Mucosa of gallbladder (tissue), 1 donor: ENCODE measurements at regions not wholly inside any gene's neighbourhood (a gene's known extent, or its start where the extent isn't known, plus 50 kb on each side); places are given as distances from the start of the nearest gene placed in this dataset.

Experiments used
- DNase-seq: peaks from one replicate; pipeline ENCODE4 v3.0.0-alpha.2; 2020; ENCODE audit warnings: low spot score
- donor health status: DM: no; HTN: no; CAD: no.

- no peak for DNase-seq
Measured at GRCh38 chr3:19093084-19093483, 55.2 kb upstream of the KCNH8 start.

- DNase-seq = no peak
Measured at GRCh38 chr3:19077388-19077787, 70.9 kb upstream of the KCNH8 start.

GRCh38 chr3:19075037-19075436, 73.3 kb upstream of the KCNH8 start:
- no peak for DNase-seq

GRCh38 chr3:19074257-19074900, 73.9 kb upstream of the KCNH8 start:
- no peak for DNase-seq

GRCh38 chr3:19073341-19074105, 74.8 kb upstream of the KCNH8 start:
- no peak for DNase-seq

- no peak for DNase-seq
Measured at GRCh38 chr3:19070325-19070724, 78.0 kb upstream of the KCNH8 start.

- DNase-seq = no peak
Measured at GRCh38 chr3:19065027-19065426, 83.3 kb upstream of the KCNH8 start.

- no peak for DNase-seq
Measured at GRCh38 chr3:19063936-19064335, 84.4 kb upstream of the KCNH8 start.

- no peak for DNase-seq
Measured at GRCh38 chr3:19060404-19060803, 87.9 kb upstream of the KCNH8 start.

DNA sequence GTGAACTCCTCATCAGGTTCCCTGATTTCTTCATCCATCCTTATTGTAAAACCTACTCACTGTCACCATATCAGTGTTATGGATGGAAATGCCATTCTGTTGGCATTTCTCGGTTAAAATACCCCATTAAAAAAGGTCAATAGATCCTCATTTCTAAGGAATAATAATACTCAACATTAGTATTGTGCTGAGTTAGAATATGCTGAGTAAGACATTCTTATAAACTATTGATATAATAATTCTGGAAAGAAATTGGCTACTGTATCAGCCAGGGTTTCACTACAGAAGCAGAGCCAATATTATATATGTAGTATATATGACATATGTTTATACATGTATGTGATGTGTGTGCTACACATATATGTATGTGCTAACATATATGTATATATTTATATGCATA, 95.4 kb upstream of the KCNH8 start:
- no peak for DNase-seq

DNA sequence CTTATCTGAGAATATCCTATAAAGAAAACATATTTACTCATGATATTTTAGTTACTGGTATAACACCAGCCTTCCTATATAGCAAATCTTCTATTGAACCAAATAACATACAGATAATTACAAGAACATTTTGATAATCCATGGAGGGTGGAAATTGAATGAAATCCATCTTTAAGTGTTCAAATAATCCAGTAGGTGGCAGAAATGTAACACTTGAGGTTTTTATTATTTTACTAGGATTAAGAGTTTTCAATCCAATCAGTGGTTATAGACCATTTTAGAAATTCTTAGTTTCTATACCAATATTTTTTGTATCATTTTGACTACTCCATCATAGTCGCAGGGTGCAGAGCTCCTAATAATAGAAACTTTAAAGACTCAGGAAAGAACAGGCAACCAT, 101.9 kb upstream of the KCNH8 start:
- DNase-seq = no peak

DNA sequence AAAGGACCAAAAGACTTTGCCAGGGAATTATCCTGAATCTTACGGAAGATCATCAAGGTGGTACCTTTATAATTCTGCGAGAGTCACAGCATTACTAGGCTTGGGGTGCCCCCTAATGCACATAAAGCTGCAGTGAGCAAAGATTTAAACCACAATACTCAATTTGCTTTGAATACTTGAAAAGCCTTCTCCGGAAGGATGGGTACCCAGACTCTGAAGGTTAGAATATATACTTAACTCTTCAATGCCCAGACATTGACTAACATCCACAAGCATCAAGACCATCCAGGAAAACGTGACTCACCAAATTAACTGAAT, 117.8 kb upstream of the KCNH8 start:
- no peak for DNase-seq

DNA sequence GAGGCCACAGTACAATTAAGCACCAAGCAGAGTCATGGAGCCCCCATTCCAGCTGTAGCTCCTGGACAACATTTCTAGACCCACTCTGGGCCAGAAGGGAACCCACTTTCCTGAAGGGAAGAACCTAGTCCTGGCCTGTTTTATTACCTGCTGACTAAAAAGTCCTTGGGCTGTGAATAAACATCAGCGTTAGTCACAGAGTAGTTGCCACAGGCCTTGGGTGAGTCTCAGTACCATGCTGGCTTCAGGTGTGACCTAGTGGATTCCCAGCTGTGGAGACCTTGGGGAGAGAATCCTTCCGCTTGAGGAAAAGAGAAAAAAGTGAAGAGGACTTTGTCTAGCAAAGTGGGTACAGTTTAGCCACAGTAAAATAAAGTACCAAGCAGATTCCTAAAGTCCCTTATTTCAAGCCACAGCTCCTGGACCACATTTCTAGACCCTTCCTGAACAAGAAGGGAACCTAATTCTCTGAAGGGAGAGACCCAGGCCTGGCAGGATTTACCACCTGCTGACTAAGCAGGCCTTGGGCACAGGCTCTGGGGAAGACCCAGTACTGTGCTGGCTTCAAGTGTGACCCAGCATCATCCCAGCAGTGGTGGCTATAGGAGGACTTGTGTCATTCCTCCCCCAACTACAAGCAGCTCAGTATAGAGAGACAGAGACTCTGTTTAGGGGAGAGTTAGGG, 118.3 kb upstream of the KCNH8 start:
- no peak for DNase-seq

GRCh38 chr3:19025441-19025840, 122.9 kb upstream of the KCNH8 start:
- no peak for DNase-seq

DNA sequence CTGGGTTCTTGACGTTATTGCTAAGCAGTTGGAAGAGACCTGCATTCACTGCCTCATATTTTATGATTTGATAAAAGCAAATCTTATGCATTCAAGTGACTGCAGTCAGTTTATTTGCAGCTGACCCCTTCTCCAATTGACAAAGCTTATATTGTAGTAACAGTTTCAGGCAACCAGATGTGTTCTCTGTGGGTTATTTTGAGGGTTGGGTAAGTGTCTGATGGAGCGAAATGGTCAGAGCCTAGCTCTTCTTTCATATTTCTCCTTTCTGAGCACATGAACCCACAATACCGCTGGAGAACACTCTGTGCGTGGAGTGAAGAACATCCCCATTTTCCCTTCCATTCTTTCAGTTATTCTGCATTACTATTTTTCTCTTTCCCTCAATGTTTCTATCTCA, 125.8 kb upstream of the KCNH8 start:
- no peak for DNase-seq

DNA sequence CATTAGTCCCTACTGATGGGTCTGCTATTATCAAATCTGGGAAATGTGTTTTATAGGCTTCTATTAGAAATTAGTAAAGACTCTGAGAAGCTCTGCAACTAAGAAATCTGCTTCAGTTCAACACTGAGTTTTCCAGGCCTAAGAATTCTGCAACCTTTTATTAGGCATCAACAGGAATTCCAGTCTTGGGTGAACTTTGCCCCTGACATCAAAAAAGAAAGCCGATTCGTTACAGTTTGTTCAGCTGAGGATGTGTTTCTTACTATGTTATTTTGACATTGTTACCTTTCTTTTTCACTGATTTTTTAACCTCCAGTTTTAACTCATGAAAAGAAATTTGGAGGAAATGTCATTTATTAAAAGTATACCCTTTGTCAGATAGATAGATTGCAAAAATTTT, 131.5 kb upstream of the KCNH8 start:
- DNase-seq = no peak

GRCh38 chr3:19013879-19014278, 134.4 kb upstream of the KCNH8 start:
- no peak for DNase-seq

- no peak for DNase-seq
Measured at GRCh38 chr3:19012846-19013245, 135.5 kb upstream of the KCNH8 start.

GRCh38 chr3:19002606-19003005, 145.7 kb upstream of the KCNH8 start:
- DNase-seq = no peak

- DNase-seq = no peak
Measured at GRCh38 chr3:18998069-18998468, 150.2 kb upstream of the KCNH8 start.

DNA sequence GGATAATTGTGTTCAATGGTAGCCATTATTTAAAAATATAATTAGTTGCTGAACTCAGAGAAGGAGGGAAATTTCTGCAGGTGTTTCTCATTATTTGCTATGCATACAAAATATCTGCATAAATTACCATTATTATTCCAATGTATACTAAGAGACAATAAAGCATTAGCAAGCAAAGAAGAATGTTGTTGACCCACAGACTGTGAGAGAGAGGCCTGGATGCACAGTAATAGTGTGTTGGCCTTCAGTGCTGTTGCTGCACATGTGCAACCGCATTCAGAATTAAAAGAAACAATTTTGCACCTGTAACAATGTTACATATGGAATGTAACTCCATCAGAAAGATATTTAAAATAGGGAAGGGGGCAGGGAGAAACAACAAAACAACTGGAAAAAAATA, 155.6 kb upstream of the KCNH8 start:
- no peak for DNase-seq

DNA sequence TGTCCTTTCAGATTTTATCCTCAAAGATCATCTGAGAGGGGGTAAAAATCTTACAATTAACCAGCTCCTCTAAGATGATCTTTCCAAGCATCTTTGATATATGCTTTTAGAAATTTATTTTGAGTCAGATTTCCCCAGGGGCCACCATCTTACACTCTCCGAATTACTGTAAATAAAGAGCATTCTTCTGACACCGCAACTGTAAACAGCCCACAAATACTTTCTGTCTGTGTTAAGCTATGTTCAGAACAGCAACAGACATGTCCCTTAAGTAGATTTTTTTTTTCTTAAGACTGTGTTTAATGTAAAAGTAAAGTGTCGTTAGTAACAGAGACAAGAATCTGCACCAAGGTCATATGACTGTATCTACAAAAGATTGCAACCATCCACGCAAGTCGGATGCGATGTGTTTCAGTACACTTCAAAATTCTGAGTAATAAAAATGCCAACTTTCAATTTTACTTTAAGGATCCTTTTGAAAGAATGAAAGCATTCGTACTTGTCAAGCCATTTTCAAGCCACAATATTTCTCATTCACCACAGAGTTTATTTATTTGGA, 159.0 kb upstream of the KCNH8 start:
- DNase-seq = no peak

DNA sequence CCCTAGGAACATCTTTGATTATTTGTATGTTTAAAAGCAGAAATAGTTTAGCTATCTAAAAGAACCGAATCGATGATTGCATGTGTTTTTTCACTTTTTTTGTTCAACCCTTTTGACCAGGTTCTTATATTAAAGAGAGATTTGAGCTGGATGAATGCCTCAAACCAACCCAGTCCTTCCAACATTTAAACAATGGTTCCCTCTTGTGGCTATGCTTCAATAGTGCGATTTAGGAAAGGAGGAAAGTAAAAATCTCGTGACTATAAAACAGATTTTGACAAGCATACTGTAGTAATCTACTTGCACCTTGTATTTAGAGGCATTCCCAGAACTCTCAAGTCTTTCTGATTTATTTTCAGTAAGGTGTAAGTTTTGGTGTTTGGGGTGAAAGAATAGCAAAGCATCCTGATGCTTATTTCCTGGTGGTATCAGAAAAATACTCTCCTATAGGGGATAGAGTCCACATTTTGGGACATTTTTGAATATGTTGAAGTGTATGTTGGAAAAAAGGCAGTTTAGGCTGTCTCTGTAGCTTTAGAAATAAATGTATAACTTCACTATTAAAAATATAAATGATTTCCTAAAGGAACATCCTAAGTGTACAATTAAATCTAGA, 159.6 kb upstream of the KCNH8 start:
- no peak for DNase-seq
